Kidney epithelial cell (primary cell): ENCODE measurements at regions not wholly inside any gene's neighbourhood (a gene's known extent, or its start where the extent isn't known, plus 50 kb on each side); places are given as distances from the start of the nearest gene placed in this dataset.

Experiments
- DNase-seq: peaks from one replicate; pipeline ENCODE4 v3.0.0-alpha.2; 2010; ENCODE audit warnings: low read depth
- H3K27me3 ChIP-seq: 2 replicates; pipeline ENCODE4 v1.6.0; 2011; ENCODE audit warnings: low read length; ENCODE audit not compliant: control insufficient read depth, insufficient read depth
- H3K36me3 ChIP-seq: 2 replicates; pipeline ENCODE4 v1.5.1; 2011; ENCODE audit warnings: low read length; ENCODE audit not compliant: control insufficient read depth, insufficient read depth
- H3K4me3 ChIP-seq: 2 replicates; pipeline ENCODE4 v1.5.1; 2011; ENCODE audit warnings: low read depth, mild to moderate bottlenecking, control low read depth, low read length
- CTCF ChIP-seq: IDR thresholded peaks from 2 replicates; pipeline ENCODE4 v1.5.1; 2011; ENCODE audit warnings: mild to moderate bottlenecking, moderate library complexity, low read length, control low read depth, inconsistent platforms; ENCODE audit not compliant: insufficient read depth, poor library complexity, severe bottlenecking

GRCh38 chr12:38137287-38137686 lies 179.3 kb upstream of the ALG10B start:
- no peak for TF ChIP-seq CTCF
- no peaks in the 10 kb centered on the region for H3K27me3 ChIP-seq
- no peak overlapping the region for H3K4me3 ChIP-seq
- H3K36me3 ChIP-seq, result no peaks in the 10 kb centered on the region
- DNase-seq, result no peak

GRCh38 chr12:38137716-38138115 lies 178.9 kb upstream of the ALG10B start:
- no peak for TF ChIP-seq CTCF
- Histone ChIP-seq H3K27me3 (no peaks in the 10 kb centered on the region), H3K36me3 (no peaks in the 10 kb centered on the region), H3K4me3 (no peak overlapping the region)
- no peak for DNase-seq

- no peak for DNase-seq
- H3K36me3 ChIP-seq, result no peaks in the 10 kb centered on the region
- H3K27me3 ChIP-seq, result no peaks in the 10 kb centered on the region
- peak overlapping the region; percentile 42 for H3K4me3 ChIP-seq
- TF ChIP-seq CTCF, result peak; percentile 90
Observed at GRCh38 chr12:38138225-38139221, 178.1 kb upstream of the ALG10B start.

- H3K4me3 ChIP-seq, result no peak overlapping the region
- no peaks in the 10 kb centered on the region for H3K27me3 ChIP-seq
- no peak for TF ChIP-seq CTCF
Observed at GRCh38 chr12:38139456-38139855, 177.1 kb upstream of the ALG10B start.

GRCh38 chr12:38141239-38141638 lies 175.3 kb upstream of the ALG10B start:
- H3K36me3 ChIP-seq, result no peaks in the 10 kb centered on the region
- H3K4me3 ChIP-seq, result no peak overlapping the region
- no peak for DNase-seq
- no peak for TF ChIP-seq CTCF
- H3K27me3 ChIP-seq, result no peaks in the 10 kb centered on the region

More at GRCh38 chr12:38139456-38139855, 177.1 kb upstream of the ALG10B start:
- H3K36me3 ChIP-seq, result no peaks in the 10 kb centered on the region
- DNase-seq, result no peak
